Osteocyte (in vitro differentiated cells): ENCODE measurements at regions not wholly inside any gene's neighbourhood (a gene's known extent, or its start where the extent isn't known, plus 50 kb on each side); places are given as distances from the start of the nearest gene placed in this dataset.

Experiments
- DNase-seq: peaks from one replicate; pipeline ENCODE4 v3.0.0; 2021; ENCODE audit warnings: mixed read lengths; ENCODE audit not compliant: unreplicated experiment; ENCODE audit errors: extremely low spot score
- H3K27ac Mint-ChIP-seq: one replicate; pipeline ENCODE4 v1.8.0; 2021; ENCODE audit warnings: mild to moderate bottlenecking, mixed read lengths; ENCODE audit not compliant: unreplicated experiment
- H3K27me3 Mint-ChIP-seq: one replicate; pipeline ENCODE4 v1.8.0; 2021; ENCODE audit warnings: mixed read lengths; ENCODE audit not compliant: unreplicated experiment
- H3K36me3 Mint-ChIP-seq: one replicate; pipeline ENCODE4 v1.8.0; 2021; ENCODE audit warnings: mixed read lengths; ENCODE audit not compliant: unreplicated experiment
- H3K4me1 Mint-ChIP-seq: one replicate; pipeline ENCODE4 v1.8.0; 2021; ENCODE audit warnings: mixed read lengths; ENCODE audit not compliant: unreplicated experiment
- H3K4me3 Mint-ChIP-seq: one replicate; pipeline ENCODE4 v1.8.0; 2021; ENCODE audit warnings: mild to moderate bottlenecking, moderate library complexity, mixed read lengths; ENCODE audit not compliant: unreplicated experiment
- H3K9me3 Mint-ChIP-seq: one replicate; pipeline ENCODE4 v1.8.0; 2021; ENCODE audit warnings: mixed read lengths; ENCODE audit not compliant: unreplicated experiment
- CTCF ChIP-seq: fragments of 200-600 bp; sonication (generic); IDR thresholded peaks from 2 replicates; pipeline ENCODE4 v1.5.0; 2021; ENCODE audit warnings: antibody characterized with exemption, mild to moderate bottlenecking, moderate library complexity

GRCh38 chr7:85730012-85730411 is 543.2 kb upstream of the SEMA3D start:
- TF ChIP-seq CTCF: no peak
- H3K27ac Mint-ChIP-seq: no peak overlapping the region

GRCh38 chr7:85725026-85725425 is 538.2 kb upstream of the SEMA3D start:
- no peaks in the 10 kb centered on the region for H3K36me3 Mint-ChIP-seq
- H3K9me3 Mint-ChIP-seq: peaks cover 7% of the 10 kb centered on the region
- H3K4me1 Mint-ChIP-seq: peaks cover 5% of the 10 kb centered on the region
- H3K27me3 Mint-ChIP-seq: no peaks in the 10 kb centered on the region
- no peak overlapping the region for H3K4me3 Mint-ChIP-seq
- no peak overlapping the region for H3K27ac Mint-ChIP-seq
- TF ChIP-seq CTCF: no peak
- no peak for DNase-seq

More at GRCh38 chr7:85730012-85730411, 543.2 kb upstream of the SEMA3D start:
- DNase-seq: no peak
- no peak overlapping the region for H3K4me3 Mint-ChIP-seq
- H3K27me3 Mint-ChIP-seq: no peaks in the 10 kb centered on the region
- H3K36me3 Mint-ChIP-seq: no peaks in the 10 kb centered on the region
- H3K4me1 Mint-ChIP-seq: peaks cover 32% of the 10 kb centered on the region
- peaks cover 12% of the 10 kb centered on the region for H3K9me3 Mint-ChIP-seq

GRCh38 chr7:85719981-85720953 is 533.4 kb upstream of the SEMA3D start:
- H3K9me3 Mint-ChIP-seq: no peaks in the 10 kb centered on the region
- H3K4me3 Mint-ChIP-seq: no peak overlapping the region
- no peaks in the 10 kb centered on the region for H3K4me1 Mint-ChIP-seq
- no peak for TF ChIP-seq CTCF
- H3K36me3 Mint-ChIP-seq: no peaks in the 10 kb centered on the region
- no peak overlapping the region for H3K27ac Mint-ChIP-seq
- no peak for DNase-seq
- no peaks in the 10 kb centered on the region for H3K27me3 Mint-ChIP-seq

- no peak for DNase-seq
- Mint-ChIP-seq H3K4me1 (no peaks in the 10 kb centered on the region), H3K36me3 (no peaks in the 10 kb centered on the region), H3K4me3 (no peak overlapping the region), H3K9me3 (no peaks in the 10 kb centered on the region), H3K27me3 (no peaks in the 10 kb centered on the region), H3K27ac (no peak overlapping the region)
- no peak for TF ChIP-seq CTCF
Observed at GRCh38 chr7:85716353-85716752, 529.5 kb upstream of the SEMA3D start.

- Mint-ChIP-seq H3K36me3 (no peaks in the 10 kb centered on the region), H3K4me1 (no peaks in the 10 kb centered on the region), H3K27me3 (no peaks in the 10 kb centered on the region), H3K27ac (no peak overlapping the region), H3K9me3 (no peaks in the 10 kb centered on the region), H3K4me3 (no peak overlapping the region)
- no peak for DNase-seq
- no peak for TF ChIP-seq CTCF
Observed at GRCh38 chr7:85714951-85715350, 528.1 kb upstream of the SEMA3D start.
